ENCODE measurements at regions not wholly inside any gene's neighbourhood (a gene's known extent, or its start where the extent isn't known, plus 50 kb on each side); places are given as distances from the start of the nearest gene placed in this dataset.

GRCh38 chr17:77491921-77492445 is 351.2 kb downstream of the SEC14L1 start:
- DNase-seq (ENCODE audit: low spot score) = peak; percentile 76
- in situ Hi-C loops (cut with MboI; ENCODE audit: low sequenced_read_pairs, unreplicated experiment) = loop anchor here (10.0 kb wide), 1 partner anchor 167 kb away; no protein-coding TSS in a partner anchor
- no peak for TF ChIP-seq CTCF (IDR thresholded peaks at IDR 0.05; ENCODE audit: borderline replicate concordance, control extremely low read depth, extremely low read depth, insufficient read depth, missing control alignments)

- in situ Hi-C loops (cut with MboI; ENCODE audit: low sequenced_read_pairs, unreplicated experiment) = loop anchor here (10.0 kb wide), 1 partner anchor 168 kb away; no protein-coding TSS in a partner anchor
- TF ChIP-seq CTCF (IDR thresholded peaks at IDR 0.05; ENCODE audit: borderline replicate concordance, control extremely low read depth, extremely low read depth, insufficient read depth, missing control alignments) = no peak
- DNase-seq (ENCODE audit: low spot score) = no peak
Observed at GRCh38 chr17:77492446-77493237, 351.9 kb downstream of the SEC14L1 start.

GRCh38 chr17:77493238-77493820 is 352.6 kb downstream of the SEC14L1 start:
- TF ChIP-seq CTCF (IDR thresholded peaks at IDR 0.05; ENCODE audit: borderline replicate concordance, control extremely low read depth, extremely low read depth, insufficient read depth, missing control alignments) = no peak
- no peak for DNase-seq (ENCODE audit: low spot score)
- in situ Hi-C loops (cut with MboI; ENCODE audit: low sequenced_read_pairs, unreplicated experiment) = loop anchor here (10.0 kb wide), 1 partner anchor 169 kb away; no protein-coding TSS in a partner anchor

- no peak for DNase-seq (ENCODE audit: low spot score)
- in situ Hi-C loops (cut with MboI; ENCODE audit: low sequenced_read_pairs, unreplicated experiment) = loop anchor here (10.0 kb wide), 1 partner anchor 169 kb away; no protein-coding TSS in a partner anchor
- no peak for TF ChIP-seq CTCF (IDR thresholded peaks at IDR 0.05; ENCODE audit: borderline replicate concordance, control extremely low read depth, extremely low read depth, insufficient read depth, missing control alignments)
Observed at GRCh38 chr17:77493901-77494663, 353.3 kb downstream of the SEC14L1 start.

GRCh38 chr17:77494664-77495435 is 354.1 kb downstream of the SEC14L1 start:
- in situ Hi-C loops (cut with MboI; ENCODE audit: low sequenced_read_pairs, unreplicated experiment) = loop anchor here (10.0 kb wide), 1 partner anchor 170 kb away; no protein-coding TSS in a partner anchor
- DNase-seq (ENCODE audit: low spot score) = peak; percentile 88
- peak; percentile 73 for TF ChIP-seq CTCF (IDR thresholded peaks at IDR 0.05; ENCODE audit: borderline replicate concordance, control extremely low read depth, extremely low read depth, insufficient read depth, missing control alignments)
